HG03103 (cell line): ENCODE measurements at regions not wholly inside any gene's neighbourhood (a gene's known extent, or its start where the extent isn't known, plus 50 kb on each side); places are given as distances from the start of the nearest gene placed in this dataset.
A peak's percentile ranks its signal among the peaks of the same experiment; 100 is the strongest.

Experiments
- ATAC-seq: cut with Tn5 transposase; IDR thresholded peaks from one replicate; pipeline ENCODE4 v1.9.1; 2021; ENCODE audit warnings: low read depth; ENCODE audit not compliant: unreplicated experiment

DNA sequence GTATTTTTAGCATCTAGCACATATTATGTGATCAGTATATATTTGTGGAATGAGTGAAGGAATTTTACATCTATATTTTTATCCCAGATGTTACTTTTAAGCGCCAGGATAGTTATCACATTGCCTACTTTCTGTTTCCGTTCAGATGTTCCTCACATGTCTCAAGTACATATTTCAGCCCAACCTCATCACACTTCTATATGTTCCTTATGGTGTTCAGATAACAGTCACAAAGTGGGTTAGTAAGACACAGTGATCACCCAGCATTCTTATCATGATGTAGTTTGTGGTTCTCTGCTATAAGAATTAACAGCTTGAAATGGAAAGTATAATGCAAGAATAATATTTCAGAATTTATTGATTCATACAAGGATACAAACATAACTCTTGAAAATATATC lies 170.0 kb upstream of the RASA1 start:
- ATAC-seq = no peak

DNA sequence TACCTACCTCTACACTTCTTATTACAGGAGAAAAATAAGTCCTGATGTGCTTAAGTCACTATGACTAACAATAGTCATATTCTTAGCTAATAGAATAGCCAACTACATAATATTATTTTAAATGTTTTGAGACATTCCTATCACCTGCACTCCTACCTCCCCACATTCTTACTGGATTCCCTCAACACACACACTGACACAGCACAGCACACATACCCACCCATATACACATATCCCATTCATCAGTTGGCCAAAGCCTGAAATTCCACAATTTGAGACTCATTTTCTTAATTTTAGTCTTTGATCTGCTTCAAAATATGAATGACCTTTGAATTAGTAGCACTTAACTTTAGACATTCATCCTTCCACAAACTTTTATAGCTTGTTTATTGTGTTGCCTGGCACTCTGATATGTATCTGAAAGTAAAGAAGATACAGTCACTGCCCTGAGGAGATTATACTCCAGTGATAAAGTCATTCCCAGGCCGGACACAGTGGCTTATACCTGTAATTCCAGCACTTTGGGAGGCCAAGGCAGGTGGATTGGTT lies 168.3 kb upstream of the RASA1 start:
- no peak for ATAC-seq

DNA sequence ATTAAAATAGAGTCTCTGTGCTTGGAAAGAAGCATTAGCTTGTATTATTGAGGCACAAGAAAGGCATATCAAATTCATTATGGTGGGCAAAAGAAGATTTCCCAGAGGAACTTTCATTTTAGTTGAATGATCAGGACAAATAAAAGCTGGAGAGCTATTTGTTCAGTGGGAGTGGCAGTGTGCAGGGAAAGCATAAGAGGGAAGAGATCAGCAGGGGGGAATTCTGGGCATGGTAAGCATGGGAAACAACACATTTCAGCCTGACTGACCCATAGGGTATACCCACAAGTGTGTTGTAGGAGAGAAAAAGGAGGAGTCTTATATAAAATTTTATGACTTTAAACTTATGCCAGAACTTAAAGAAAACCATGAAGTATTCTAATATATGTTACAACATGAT lies 167.7 kb upstream of the RASA1 start:
- no peak for ATAC-seq

DNA sequence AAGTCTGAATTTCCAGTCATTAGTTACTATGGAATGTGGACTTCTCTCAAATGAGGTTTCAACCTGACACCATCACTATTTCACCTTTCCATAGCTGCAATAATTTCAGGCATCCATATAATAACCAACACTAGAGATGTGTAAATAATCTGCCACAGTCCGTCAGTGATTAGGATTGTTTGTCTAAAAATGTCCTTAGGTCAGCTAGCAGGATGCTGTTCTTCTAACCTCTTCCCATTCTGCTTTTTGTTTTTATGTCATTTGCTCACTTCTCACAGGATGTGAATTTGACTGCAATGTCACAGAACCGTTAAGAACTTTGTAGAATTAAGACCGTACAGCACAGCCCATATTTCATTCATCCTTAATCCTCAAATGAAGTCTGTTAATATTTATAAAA lies 166.4 kb upstream of the RASA1 start:
- no peak for ATAC-seq

DNA sequence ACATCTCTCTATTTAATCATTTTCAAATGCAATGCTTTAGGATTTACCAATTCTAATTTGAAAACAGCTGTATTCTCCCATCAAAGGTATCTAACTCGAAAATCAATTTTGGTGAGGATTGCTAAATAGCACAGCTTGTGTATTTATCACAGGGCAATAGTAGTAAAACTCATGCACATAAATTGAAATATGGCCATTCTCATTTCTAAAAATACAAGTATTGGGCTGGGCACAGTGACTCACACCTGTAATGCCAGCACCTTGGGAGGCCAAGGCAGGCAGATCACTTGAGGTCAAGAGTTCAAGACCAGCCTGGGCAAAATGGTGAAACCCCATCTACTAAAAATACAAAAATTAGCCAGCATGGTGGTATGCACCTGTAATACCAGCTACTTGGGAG lies 164.8 kb upstream of the RASA1 start:
- no peak for ATAC-seq

DNA sequence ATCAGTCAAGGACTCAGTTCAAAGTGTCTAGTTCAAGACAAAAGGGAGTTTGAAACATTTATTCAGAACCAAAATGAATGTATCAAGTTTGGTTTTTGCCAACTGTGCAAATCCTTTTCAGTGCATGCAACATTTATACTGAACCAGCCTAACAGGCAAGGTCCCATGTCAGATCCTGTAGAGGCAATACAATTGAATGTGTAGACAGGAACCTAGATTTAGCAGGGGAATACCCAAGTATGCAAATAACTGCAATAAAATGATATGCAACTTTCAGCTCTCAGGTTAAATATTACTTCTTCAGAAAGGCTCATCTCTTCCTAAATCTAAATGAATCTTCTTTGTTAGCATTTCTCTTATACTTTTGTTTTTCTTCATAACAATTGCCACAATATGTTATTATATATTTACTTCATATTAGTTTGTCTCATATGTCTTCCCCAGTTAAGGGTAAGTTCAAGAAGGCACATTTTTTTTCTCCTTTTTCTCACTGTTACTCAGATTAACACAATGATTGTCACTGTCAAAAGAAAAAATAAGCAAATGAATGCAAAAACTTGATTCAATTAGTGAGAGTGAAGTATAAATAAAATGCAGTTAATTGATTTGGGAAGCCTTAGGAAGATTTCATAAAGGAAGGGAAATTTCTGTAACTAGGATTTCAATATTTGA lies 163.9 kb upstream of the RASA1 start:
- ATAC-seq = peak; percentile 79

DNA sequence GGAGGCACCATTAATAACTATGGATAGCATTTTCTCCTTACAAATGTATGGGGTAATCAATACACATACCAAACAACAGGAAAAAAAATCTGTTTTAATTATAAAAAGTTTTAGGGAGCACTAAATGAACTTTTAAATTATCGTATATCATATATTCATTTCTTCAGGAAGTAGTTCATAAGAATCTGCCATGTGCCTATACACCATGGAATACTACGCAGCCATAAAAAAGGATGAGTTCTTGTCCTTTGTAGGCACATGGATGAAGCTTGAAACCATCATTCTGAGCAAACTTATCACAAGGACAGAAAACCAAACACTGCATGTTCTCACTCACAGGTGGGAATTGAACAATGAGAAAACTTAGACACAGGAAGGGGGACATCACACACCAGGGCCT lies 162.1 kb upstream of the RASA1 start:
- ATAC-seq = no peak

DNA sequence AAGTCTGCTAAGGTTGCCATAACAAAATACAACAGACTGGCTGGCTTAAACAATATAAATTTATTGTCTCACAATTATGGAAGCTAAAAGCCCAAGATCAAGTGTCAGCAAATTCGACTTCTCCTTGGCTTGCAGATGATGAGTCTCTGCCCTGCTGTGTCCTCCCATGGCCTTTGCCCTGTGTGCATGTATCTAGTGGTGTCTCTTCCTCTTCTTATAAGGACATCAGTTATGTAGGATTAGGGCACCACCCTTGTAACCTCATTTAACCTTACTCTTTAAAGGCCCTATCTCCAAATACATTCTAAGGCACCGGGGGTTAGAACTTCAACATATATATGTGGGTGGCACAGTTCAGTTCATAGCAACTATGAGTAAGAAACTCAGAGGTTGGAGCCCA lies 157.9 kb upstream of the RASA1 start:
- no peak for ATAC-seq

DNA sequence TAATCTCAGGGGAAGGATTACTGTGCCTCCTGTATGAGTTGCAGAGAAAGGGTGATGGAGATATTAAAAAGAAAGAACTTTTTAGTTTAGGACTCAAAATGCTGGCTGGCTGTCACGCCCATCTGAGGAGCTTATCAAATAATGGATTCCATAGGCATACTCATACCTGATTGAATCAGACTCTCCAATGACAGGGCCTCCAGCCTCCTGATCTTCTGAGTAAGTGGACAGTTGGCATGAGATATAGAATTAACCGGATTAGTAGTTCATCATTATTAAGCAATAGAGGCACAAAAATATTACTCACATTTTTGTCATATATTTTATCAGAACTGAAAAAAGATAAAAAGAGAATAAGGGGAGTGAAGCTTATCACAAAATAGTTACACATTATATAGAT lies 157.0 kb upstream of the RASA1 start:
- ATAC-seq = no peak

DNA sequence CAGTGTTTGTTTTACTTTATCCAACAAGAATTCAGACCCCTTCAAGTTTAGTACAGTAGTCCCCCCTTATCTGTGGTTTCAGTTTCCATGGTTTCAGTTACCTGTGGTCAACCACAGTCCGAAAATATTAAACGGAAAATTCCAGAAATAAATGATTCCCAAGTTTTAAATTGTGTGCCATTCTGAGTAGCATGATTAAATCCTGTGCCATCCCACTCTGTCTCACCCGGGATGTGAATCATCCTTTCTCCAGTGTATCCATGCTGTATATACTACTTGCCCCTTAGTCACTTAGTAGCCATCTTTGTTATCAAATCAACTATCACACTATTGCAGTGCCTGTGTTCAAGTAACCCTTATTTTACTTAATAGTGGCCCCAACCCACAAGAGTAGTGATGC lies 153.8 kb upstream of the RASA1 start:
- ATAC-seq = no peak

DNA sequence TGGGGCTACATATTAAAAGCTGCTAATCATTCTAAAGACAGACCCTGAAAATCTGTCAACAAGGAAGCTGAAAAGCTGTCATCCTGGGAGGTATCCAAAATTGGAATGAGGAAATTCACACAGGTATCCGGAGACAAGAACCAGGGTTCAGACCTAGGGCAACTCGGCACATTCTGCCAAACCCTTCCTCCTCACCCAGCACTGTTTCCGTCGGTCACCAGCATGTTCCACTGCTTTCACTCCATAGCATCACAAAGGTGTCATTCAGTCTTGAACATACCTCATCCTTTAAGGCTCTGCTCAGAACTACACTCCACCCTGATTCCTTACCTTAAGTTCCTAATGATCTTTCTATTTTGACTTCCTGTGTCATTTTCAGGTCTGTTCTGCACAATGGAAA lies 153.1 kb upstream of the RASA1 start:
- no peak for ATAC-seq

DNA sequence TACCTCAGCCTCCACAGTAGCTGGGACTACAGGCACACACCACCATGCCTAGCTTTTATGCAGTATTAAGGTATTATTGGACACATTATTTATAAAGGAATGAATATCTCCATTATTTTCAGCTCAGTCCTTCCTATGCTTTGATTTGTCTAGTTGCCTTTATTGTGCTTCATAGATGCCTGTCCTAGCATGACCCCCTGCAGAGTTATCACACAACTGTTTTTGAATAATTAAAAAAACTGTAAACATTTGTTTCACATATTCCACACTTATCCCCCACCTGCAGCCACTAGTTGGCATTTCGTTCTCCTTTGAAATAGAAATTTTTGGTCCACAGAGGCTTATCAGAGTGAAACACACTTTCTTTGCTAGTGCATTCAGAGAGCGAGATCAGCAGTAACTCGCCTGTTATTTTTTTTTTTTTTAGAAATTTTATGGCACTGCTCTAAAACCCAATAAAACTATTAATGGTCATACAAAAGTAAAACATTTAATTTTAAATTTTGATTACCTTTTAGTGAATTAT lies 151.8 kb upstream of the RASA1 start:
- ATAC-seq = no peak

DNA sequence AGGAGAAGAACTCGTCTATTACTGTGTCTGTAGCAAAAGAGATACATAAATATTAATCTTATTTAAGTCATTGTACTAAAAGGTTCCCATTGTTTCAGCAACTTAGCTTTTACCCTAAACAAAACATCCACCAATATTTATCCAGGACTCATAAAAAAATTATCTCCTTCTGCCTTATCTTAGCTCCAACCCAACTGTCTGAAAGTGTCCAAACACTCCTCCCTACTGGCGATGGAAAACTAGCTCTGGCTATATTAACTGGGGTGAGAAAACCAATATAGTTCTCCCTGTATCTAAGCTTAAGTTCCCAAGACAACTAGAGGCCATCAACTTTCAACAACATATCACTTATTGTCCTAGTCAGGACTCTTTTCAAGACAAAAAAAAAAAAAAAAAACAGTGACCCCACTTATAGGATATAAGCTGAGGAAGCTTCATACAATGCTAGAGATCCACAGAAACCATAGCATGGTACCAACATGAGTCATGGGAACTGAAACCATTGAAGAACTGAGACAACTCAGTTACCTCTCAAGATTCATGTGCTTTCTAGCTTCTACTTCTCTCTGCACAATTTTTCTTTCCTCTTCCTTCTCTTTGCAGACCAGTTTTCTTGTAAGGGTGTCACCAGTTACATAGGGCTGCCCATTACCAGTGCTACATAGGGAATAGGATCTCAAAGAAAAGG lies 150.7 kb upstream of the RASA1 start:
- ATAC-seq = peak; percentile 81

DNA sequence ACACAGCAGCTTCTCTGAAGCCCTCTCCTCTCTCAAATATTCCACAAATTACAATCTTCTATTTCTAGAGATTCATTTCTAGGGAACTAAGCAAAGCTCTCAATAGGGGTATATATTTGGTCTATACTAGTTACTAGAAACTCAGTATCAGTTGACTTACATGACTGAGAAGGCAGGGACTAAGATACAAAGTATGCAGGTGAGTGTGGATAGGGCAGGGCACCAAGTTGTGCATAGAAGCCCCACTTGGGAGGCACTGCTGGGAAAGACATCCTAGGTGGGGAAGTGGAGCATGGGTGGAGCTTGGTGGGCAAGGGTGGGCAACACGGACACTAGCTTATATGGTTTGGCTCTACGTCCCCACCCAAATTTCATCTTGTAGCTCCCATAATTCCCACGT lies 148.1 kb upstream of the RASA1 start:
- no peak for ATAC-seq

DNA sequence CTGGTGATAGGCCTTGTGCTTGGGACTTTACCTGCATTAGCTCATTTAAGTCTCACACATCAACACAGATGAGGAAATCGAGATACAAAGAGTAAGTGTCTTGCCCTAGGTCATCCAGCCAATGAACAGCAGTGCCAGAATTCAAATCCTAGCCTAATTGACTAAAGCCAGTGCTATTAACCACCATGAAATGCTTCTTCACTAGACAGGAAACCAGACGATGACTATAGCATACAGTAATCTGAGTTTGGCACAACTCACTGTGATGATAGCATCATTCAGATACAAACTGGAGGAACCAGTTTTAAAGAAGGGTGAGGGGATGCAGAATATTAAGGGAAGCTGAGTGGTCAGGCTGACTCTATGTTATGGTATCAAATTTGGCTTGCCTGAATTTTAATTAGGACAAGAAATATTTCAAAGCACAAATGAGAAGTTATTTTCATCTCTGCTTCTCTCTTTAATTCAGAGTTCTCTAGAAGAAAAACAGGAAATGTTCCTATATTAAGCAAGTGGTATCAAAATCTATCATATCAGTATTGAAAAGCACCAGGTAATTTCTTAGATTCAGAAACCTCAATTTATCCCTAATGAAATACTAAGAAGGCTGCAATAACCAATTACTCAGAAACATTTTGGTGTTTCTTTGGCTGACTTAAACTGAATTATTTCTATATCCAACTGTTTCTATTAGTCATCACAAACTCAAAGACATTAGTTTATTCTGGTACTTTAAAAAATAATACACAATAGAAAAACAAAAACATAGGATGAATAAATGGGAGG lies 147.0 kb upstream of the RASA1 start:
- ATAC-seq = peak; percentile 33

DNA sequence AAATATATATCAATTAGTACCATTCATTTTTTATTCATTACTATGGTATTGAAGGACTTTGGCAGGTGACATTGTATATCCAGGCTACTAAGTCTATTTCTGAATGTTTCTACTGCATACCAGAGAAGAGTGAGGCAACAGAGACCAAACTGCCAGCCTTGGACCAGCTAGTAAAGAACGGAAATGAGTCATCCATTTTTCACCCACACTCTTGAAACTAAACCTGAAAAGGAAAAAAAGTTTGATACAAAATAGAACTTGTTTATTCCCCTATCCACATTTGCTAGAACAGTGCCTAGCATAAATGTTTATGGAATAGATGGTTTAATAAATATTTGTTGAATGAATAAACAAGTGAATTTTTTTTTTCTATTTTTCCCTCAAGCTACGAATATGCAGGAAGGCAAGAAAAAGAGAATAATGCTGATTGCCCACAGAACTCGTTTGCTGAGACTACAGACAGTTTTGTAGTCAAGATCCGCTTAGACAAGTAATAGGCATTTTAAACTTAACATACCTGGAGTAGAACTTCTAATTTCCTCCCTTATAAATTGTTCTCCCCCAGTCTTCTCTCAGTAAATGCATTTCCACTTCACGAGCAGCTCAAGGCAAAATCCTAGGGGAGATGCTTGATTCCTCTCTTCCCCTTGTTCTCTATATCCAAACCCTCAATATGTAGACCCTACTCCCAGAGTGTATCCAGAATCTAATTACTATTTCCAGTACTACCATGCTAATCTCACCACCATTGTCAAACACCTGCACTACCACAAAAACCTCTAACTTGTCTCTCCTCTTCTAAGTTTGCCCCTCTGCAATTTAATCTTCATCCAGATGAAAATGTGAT lies 146.2 kb upstream of the RASA1 start:
- peak; percentile 70 for ATAC-seq

DNA sequence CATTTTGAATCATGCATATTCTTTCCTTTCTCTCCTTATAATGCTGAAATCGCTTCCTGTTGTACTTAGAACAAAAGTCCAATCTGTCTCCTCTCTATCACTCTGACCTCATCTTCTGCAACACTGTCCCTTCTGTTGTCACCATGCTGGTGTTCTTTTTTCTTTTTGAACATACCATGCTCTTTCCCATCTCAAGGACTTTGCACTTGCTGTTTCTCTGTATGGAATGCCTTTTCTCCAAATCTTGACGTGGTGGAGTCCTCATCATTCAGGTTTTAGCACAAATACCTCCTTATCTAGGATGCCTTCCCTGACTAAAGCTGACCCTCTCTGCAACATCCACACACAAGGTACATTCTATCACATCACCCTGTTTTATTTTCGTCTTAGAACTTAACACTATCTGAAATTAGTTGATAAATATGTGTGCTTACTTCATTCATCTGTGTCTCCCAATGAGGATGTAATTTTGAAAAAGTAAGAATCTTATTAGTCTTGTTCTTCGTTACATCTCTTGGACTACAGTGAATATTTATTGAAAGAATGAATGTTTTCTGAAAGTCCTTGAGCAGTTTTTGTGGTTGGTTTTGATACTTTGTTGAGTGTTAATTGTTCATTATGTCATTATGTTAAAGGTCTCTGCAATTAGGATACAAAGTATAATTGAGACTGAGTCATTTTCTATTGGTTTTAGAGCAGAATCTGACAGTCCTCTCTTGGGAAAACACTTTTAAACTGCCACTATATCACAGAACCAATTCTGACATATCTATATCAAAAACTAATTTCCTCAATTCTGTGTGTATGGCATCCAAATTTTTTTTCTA lies 145.3 kb upstream of the RASA1 start:
- no peak for ATAC-seq

DNA sequence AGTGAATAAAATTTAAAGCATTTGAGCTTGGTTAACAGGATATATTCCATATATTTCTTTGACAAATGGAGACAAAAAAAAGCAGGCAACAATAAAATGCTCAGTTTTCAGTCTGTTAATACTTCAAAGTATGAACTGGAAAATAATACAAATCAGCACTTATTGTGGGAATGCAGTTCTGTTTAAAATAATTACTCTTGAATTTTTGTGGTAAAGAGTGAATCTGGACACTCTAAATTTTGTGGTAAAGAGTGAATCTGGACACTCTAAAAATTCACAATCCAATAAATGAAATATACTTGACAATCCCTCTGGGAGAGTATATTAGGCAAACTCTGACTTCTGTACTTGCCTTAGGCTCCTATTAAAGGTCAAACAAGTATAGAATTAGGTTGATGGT lies 141.9 kb upstream of the RASA1 start:
- no peak for ATAC-seq

DNA sequence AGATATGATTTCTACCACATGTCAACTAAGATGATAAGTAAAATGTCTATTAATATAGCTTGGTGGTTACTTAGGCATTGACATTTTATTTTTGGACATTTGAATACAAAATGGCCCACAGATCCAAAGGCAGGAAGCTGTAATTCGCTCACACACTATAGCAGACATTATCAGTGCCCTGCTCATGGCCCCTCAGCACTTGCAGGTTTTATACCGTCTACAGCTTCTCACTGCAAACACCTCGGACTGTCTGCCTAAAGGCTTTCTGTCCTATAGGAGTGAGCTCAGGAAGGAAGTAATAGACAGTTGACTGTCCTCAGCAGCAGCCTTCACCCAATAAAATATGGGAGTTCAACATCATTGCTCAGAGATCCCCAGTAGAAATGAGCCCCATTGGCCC lies 140.8 kb upstream of the RASA1 start:
- no peak for ATAC-seq

DNA sequence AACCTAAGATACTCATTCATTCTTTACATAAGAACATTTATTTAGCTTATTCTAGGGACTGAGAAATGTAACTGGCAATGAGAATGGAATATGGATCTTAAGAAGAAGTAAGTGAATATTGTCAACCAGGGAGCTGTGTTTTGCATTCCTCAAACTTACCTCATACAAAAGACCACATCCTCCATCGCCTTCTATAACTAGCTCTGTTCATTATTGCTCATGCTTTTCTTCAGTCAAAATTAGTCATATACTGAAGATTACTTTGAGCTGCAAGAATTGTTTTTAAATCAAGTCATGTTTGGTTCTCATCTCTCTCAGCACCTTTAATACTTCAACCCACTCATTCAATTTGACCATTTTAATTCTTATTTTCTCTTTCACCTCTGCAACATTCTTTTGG lies 140.3 kb upstream of the RASA1 start:
- ATAC-seq = no peak
